SKM-1 treated with dmso at 0.1 percent for 144 hours (cell line): ENCODE measurements at regions not wholly inside any gene's neighbourhood (a gene's known extent, or its start where the extent isn't known, plus 50 kb on each side); places are given as distances from the start of the nearest gene placed in this dataset.
"Not testable (repeated sequence)": the region's sequence is repeated elsewhere in the genome, so short reads cannot be mapped to it uniquely, and the experiment has no call there.

ENCODE experiments used
- DNase-seq: peaks from one replicate; lab custom pipeline; 2025; ENCODE audit not compliant: unreplicated experiment; lab: John Stamatoyannopoulos, UW

DNA sequence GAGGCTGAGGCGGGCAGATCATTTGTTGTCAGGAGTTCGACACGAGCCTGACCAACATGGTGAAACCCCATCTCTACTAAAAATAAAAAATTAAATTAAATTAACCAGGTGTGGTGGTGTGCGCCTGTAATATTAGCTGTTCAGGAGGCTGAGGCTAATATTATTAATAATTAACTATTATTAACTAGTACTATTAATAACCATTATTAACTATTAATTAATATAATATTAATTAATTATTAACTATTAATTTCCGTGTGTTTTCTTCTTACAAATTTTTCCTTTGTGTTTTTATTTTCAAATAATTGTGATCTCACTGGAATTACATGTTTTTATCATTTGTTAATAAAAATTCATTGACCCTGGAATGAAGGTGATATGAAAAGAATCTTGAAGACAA lies 557.4 kb upstream of the ADGRB3 start:
- no peak for DNase-seq

DNA sequence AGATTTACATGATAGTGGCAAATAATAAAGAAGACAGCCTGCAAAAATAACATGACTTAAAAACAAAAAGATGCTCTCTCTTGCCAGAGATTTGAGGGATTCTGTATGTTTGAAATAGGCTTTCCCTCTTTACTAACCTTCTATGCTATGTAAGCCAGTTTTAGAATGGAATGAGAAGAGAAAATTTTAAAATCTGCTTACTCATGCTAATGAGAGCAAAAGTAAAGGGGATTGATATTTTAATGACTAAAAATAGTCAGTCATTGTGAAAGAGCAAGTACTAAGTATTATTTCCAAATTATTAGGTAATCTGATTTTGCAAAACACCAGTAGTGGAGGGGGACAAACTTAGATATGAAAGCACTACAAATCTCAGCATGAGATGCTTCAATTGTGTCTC lies 563.3 kb upstream of the ADGRB3 start:
- DNase-seq: no peak

DNA sequence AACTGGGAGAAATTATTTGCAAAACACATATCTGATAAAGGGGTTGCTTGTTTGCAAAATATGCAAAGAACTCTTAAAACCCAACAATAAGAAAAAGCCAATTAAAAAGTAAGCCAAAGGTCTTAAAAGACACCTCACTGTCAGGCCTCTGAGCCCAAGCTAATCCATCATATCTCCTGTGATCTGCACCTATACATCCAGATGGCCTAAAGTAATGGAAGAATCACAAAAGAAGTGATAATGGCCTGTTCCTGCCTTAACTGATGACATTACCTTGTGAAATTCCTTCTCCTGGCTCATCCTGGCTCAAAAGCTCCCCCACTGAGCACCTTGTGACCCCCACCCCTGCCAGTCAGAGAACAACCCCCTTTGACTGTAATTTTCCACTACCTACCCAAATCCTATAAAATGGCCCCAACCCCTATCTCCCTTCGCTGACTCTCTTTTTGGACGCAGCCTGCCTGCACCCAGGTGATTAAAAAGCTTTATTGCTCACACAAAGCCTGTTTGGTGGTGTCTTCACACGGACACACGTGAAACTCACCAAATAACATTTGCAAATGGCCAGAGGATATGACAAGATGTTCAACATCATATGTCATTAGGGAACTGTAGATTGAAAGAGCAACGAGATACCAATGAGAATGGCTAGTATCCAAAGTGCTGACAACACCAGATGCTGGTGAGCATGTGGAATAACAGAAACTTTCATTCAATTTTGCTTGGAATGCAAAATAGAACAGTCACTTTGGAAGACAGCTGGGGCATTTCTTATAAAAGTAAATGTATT lies 565.0 kb upstream of the ADGRB3 start:
- no peak for DNase-seq

GRCh38 chr6:68059899-68060298 lies 575.2 kb upstream of the ADGRB3 start:
- no peak for DNase-seq

GRCh38 chr6:68059261-68059660 lies 575.8 kb upstream of the ADGRB3 start:
- DNase-seq: no peak

DNA sequence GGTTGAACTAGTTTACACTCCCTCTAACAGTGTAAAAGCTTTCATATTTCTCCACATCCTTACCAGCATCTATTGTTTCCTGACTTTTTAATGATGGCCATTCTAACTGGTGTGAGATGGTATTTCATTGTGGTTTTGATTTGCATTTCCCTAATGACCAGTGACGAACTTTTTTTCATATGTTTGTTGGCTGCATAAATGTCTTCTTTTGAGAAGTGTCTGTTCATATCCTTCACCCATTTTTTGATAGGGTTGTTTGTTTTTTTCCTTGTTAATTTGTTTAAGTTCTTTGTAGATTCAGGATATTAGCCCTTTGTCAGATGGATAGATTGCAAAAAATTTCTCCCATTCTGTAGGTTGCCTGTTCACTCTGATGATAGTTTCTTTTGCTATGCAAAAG lies 578.5 kb upstream of the ADGRB3 start:
- DNase-seq: not testable (repeated sequence)

DNA sequence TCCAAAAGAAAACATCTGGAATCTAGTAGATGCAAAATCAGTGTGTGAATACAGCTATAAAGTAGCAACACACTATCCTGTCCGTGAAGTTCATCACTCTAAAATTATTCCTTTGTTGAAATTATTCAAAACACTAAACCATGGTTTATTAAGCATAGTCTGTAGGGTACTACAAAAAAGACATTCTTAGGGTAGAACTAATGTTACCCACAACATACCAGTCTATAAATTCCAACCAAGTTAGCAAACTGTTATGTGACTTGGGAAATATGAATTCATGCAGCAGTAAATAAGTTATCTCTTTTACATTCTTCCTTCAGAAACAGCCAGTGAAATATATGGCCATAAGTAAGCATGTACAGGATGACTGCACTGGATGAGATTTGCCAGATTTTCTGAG lies 580.3 kb upstream of the ADGRB3 start:
- no peak for DNase-seq

GRCh38 chr6:68053805-68054373 lies 581.2 kb upstream of the ADGRB3 start:
- no peak for DNase-seq

GRCh38 chr6:68052234-68052633 lies 582.8 kb upstream of the ADGRB3 start:
- no peak for DNase-seq

DNA sequence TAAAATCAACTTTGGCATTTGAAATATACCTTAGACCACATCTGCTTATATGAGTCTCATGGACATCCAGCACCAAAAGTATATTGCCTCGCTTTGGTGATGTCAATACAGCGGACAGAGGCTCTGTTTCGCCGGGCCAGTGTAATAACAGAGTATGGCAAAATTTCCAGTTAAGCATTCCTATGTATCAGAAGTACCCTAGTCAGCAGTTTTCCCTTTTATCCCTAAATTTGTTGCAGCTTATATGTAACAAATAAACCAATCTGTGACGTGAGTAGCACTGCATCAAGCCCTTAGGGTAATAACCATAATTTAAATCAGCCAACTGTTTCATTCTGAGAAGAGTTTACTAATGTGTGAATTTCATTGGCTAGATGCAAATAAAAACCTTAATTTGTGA lies 585.5 kb upstream of the ADGRB3 start:
- no peak for DNase-seq

DNA sequence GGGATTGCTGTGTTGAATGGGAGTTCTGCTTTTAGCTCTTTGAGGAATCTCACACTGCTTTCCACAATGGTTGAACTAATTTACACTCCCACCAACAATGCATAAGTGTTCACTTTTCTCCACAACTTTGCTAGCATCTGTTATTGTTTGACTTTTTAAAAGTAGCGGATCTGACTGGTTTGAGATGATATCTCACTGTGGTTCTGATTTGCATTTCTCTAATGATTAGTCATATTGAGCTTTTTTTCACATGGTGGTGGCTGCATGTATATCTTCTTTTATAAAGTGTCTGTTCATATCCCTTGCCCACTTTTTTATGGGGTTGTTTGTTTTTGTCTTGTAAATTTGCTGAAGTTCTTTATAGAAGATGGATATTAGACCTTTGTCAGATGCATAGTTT lies 588.3 kb upstream of the ADGRB3 start:
- no peak for DNase-seq

DNA sequence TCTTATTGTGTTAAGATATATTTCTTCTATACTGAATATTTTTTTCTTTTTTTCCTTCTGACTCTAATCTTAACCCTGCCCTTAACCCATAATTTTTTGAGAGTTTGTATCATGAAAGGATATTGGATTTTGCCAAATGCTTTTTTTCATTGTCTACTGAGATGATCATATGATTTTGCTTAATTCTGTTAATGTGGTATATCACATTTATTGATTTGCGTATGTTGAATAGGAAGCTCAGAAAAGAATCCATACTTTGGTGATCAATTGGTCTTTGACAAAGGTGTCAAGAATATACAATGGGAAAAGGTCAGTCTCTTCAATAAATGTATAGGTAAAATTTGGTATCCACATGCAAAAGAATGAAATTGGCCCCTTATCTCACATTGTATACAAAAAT lies 588.8 kb upstream of the ADGRB3 start:
- no peak for DNase-seq

GRCh38 chr6:68045193-68045592 lies 589.9 kb upstream of the ADGRB3 start:
- no peak for DNase-seq

DNA sequence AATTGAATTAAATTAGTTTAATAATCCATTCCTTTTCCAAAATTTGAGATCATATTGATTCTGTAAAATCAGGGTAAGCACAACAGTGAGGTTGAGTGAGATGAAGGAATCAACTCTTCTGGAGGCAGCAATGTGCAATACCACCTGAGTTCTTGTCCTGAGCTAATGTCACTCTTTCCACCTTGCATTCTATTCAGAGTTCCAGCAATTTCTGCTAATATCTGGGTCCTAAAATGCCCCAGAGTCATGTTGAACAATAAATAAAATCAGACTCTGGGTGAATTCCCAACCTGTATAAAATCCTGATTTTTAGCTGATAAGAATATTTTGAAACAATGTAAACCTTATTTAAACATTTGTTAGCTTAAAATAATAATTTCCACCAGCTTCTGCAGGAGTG lies 590.8 kb upstream of the ADGRB3 start:
- no peak for DNase-seq

- DNase-seq: no peak
These were observed 592.0 kb upstream of the ADGRB3 start for GRCh38 chr6:68043122-68043398.

DNA sequence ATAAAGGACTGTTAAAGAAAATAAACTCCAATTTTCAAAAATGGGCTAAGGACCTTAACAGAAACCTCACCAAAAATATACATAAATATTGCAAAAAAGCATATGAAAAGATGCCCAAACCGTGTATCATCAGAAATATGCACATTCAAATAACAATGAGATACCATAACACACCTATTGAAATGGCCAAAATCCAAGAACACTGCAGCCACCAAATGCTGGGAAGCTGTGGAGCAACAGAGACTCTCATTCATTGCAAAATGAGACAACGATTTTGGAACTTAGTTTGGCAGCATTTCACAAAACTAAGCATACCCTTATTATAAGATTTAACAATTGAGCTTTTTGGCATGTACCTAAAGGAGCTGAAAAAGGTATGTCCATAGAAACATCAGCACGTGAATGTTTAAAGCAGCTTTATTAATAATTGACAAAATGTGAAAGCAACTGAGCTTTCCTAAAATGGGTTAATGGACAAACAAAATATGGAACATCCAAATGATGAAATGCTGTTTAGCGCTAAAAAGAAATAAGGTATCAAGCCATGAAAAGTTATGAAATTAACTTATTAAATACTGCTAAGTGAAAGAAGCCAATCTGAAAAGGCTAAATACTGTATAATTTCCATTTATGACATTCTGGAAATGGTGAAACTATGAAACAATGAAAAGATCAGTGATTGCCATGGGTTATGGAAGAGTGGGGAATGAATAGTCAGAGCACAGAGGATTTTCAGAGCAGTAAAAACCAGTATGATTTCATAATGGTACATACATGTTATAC lies 592.6 kb upstream of the ADGRB3 start:
- no peak for DNase-seq

- DNase-seq: no peak
These were observed 594.3 kb upstream of the ADGRB3 start for GRCh38 chr6:68040780-68041179.

- DNase-seq: no peak
These were observed 594.7 kb upstream of the ADGRB3 start for GRCh38 chr6:68040312-68040778.

- DNase-seq: no peak
These were observed 595.3 kb upstream of the ADGRB3 start for GRCh38 chr6:68039641-68040311.

DNA sequence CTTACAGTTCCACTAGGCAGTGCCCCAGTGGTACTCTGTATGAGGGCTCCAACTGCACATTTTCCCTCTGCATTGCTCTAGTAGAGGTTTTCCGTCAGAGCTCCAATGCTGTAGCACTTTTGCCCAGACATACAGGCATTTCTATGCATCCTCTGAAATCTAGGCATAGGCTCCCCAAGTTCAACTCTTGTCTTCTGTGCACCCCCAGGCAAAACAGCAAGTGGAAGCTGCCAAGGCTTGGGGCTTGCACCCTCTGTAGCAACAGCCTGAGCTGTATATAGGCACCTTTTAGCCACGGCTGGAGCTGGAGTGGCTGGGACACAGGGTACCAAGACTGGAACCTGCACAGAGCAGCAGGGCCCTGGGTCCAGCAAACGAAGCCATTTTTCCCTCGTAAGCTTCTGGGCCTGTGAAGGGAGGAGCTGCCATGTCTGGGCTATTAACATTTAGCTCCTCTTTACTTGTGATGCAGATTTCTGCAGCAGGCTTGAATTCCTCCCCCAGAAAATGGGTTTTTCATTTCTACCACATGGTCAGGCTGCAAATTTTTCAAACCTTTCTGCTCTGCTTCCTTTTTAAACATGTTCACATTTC lies 596.2 kb upstream of the ADGRB3 start:
- DNase-seq: no peak

GRCh38 chr6:68032217-68032616 lies 602.9 kb upstream of the ADGRB3 start:
- no peak for DNase-seq
